Epithelial cell of esophagus (primary cell): ENCODE measurements at regions not wholly inside any gene's neighbourhood (a gene's known extent, or its start where the extent isn't known, plus 50 kb on each side); places are given as distances from the start of the nearest gene placed in this dataset.

ENCODE experiments used
- DNase-seq: peaks from one replicate; pipeline ENCODE4 v3.0.0; 2010; ENCODE audit warnings: low read depth
- H3K4me3 ChIP-seq: 2 replicates; pipeline ENCODE4 v1.5.1; 2011; ENCODE audit warnings: mild to moderate bottlenecking, low read length, control low read depth
- CTCF ChIP-seq: IDR thresholded peaks from 2 replicates; pipeline ENCODE4 v1.5.1; 2011; ENCODE audit warnings: low read depth, mild to moderate bottlenecking, low read length, control low read depth, inconsistent platforms; ENCODE audit not compliant: insufficient read depth; ENCODE audit errors: missing control alignments

- TF ChIP-seq CTCF, result no peak
- peak; percentile 16 for DNase-seq
- no peak overlapping the region for H3K4me3 ChIP-seq
Measured at GRCh38 chr2:217573571-217573970, 429.2 kb downstream of the TNS1 start.

- no peak overlapping the region for H3K4me3 ChIP-seq
- no peak for TF ChIP-seq CTCF
- no peak for DNase-seq
Measured at GRCh38 chr2:217570394-217570793, 432.4 kb downstream of the TNS1 start.

- no peak for TF ChIP-seq CTCF
- H3K4me3 ChIP-seq, result no peak overlapping the region
- DNase-seq, result no peak
Measured at GRCh38 chr2:217568289-217568971, 434.4 kb downstream of the TNS1 start.

GRCh38 chr2:217563565-217563964 is 439.2 kb downstream of the TNS1 start:
- no peak for DNase-seq
- no peak for TF ChIP-seq CTCF
- no peak overlapping the region for H3K4me3 ChIP-seq

GRCh38 chr2:217562871-217563480 is 439.8 kb downstream of the TNS1 start:
- H3K4me3 ChIP-seq, result no peak overlapping the region
- TF ChIP-seq CTCF, result no peak
- DNase-seq, result no peak

GRCh38 chr2:217559084-217559483 is 443.7 kb downstream of the TNS1 start:
- no peak overlapping the region for H3K4me3 ChIP-seq
- no peak for DNase-seq
- TF ChIP-seq CTCF, result no peak
